ENCODE measurements at regions not wholly inside any gene's neighbourhood (a gene's known extent, or its start where the extent isn't known, plus 50 kb on each side); places are given as distances from the start of the nearest gene placed in this dataset.

DNA sequence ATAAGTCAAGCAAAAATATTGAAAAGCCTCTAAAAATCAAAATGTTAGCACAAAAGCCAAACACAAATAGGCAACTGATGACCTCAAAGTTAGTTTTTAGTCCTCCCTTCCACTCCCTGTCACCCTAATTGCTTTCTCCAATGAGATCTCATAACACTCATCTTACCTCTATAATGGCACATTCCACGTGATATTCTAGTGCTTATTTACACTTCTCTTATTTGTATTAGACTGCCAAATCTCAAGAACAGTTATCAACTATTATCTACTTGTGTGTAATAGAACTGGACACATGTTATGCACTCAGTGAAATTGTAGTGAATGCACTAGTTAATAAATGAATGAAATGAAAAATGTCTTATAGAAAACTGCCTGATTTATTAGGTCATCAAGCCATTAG, 55.5 kb upstream of the AVPR1A start:
- DNase-seq (ENCODE audit: low spot score) (no peak), ATAC-seq (no peak)
- TF ChIP-seq SMAD3 (CRISPR knock-in tag; IDR thresholded peaks at IDR 0.05; ENCODE audit: borderline replicate concordance) (no peak), TEAD1 (CRISPR knock-in tag; IDR thresholded peaks at IDR 0.05) (no peak), ATF1 (CRISPR knock-in tag; IDR thresholded peaks at IDR 0.05) (no peak), RORB (CRISPR knock-in tag; IDR thresholded peaks at IDR 0.05) (no peak), ZNF317 (CRISPR knock-in tag; IDR thresholded peaks at IDR 0.05; ENCODE audit: borderline replicate concordance, low read depth) (no peak), ETV6 (CRISPR knock-in tag; IDR thresholded peaks at IDR 0.05) (no peak), JAZF1 (CRISPR knock-in tag; IDR thresholded peaks at IDR 0.05) (no peak), TP53 (CRISPR knock-in tag; IDR thresholded peaks at IDR 0.05) (no peak), CREB1 (CRISPR knock-in tag; IDR thresholded peaks at IDR 0.05) (no peak), TCF7 (CRISPR knock-in tag; IDR thresholded peaks at IDR 0.05; ENCODE audit: low read depth) (no peak), CREM (CRISPR knock-in tag; IDR thresholded peaks at IDR 0.05) (no peak), MYBL2 (CRISPR knock-in tag; IDR thresholded peaks at IDR 0.05) (no peak), RELA (CRISPR knock-in tag; IDR thresholded peaks at IDR 0.05; ENCODE audit: borderline replicate concordance) (no peak), ZNF396 (CRISPR knock-in tag; IDR thresholded peaks at IDR 0.05; ENCODE audit: borderline replicate concordance) (no peak)
- TF ChIP-seq, protein P1, sequence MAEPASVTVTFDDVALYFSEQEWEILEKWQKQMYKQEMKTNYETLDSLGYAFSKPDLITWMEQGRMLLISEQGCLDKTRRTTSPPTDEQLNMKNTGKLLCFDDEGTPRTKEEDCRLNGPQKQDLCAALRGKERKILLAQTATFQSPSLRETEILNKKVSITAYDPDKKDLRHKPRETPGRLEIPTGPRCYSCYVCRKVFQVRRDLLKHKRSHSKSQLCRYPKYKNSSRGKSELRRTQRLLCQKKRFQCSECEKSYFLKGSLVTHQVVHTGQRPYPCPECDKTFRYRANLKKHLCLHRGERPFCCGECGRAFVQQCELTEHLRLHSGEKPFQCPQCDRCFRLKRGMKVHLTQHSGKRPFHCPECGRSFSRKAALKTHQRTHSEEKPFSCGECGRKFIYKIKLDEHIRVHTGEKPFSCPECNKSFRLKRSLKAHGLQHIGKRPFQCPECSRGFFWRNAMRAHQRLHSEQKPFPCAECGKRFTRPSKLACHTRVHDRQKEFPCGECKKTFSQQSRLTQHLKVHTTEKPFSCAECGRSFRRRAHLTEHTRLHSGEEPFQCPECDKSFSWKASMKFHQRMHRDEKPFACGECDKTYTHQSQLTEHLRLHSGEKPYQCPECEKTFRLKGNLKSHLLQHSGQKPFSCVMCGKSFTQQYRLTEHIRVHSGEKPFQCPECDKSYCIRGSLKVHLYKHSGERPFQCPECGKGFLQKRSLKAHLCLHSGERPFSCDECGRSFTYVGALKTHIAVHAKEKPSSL (CRISPR knock-in tag; conservative IDR thresholded peaks at IDR 0.05): no peak
- TF ChIP-seq, protein P2, sequence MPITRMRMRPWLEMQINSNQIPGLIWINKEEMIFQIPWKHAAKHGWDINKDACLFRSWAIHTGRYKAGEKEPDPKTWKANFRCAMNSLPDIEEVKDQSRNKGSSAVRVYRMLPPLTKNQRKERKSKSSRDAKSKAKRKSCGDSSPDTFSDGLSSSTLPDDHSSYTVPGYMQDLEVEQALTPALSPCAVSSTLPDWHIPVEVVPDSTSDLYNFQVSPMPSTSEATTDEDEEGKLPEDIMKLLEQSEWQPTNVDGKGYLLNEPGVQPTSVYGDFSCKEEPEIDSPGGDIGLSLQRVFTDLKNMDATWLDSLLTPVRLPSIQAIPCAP (CRISPR knock-in tag; IDR thresholded peaks at IDR 0.05): no peak
- TF ChIP-seq, protein P3, sequence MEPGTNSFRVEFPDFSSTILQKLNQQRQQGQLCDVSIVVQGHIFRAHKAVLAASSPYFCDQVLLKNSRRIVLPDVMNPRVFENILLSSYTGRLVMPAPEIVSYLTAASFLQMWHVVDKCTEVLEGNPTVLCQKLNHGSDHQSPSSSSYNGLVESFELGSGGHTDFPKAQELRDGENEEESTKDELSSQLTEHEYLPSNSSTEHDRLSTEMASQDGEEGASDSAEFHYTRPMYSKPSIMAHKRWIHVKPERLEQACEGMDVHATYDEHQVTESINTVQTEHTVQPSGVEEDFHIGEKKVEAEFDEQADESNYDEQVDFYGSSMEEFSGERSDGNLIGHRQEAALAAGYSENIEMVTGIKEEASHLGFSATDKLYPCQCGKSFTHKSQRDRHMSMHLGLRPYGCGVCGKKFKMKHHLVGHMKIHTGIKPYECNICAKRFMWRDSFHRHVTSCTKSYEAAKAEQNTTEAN (CRISPR knock-in tag; IDR thresholded peaks at IDR 0.05): no peak
- TF ChIP-seq, protein P4, sequence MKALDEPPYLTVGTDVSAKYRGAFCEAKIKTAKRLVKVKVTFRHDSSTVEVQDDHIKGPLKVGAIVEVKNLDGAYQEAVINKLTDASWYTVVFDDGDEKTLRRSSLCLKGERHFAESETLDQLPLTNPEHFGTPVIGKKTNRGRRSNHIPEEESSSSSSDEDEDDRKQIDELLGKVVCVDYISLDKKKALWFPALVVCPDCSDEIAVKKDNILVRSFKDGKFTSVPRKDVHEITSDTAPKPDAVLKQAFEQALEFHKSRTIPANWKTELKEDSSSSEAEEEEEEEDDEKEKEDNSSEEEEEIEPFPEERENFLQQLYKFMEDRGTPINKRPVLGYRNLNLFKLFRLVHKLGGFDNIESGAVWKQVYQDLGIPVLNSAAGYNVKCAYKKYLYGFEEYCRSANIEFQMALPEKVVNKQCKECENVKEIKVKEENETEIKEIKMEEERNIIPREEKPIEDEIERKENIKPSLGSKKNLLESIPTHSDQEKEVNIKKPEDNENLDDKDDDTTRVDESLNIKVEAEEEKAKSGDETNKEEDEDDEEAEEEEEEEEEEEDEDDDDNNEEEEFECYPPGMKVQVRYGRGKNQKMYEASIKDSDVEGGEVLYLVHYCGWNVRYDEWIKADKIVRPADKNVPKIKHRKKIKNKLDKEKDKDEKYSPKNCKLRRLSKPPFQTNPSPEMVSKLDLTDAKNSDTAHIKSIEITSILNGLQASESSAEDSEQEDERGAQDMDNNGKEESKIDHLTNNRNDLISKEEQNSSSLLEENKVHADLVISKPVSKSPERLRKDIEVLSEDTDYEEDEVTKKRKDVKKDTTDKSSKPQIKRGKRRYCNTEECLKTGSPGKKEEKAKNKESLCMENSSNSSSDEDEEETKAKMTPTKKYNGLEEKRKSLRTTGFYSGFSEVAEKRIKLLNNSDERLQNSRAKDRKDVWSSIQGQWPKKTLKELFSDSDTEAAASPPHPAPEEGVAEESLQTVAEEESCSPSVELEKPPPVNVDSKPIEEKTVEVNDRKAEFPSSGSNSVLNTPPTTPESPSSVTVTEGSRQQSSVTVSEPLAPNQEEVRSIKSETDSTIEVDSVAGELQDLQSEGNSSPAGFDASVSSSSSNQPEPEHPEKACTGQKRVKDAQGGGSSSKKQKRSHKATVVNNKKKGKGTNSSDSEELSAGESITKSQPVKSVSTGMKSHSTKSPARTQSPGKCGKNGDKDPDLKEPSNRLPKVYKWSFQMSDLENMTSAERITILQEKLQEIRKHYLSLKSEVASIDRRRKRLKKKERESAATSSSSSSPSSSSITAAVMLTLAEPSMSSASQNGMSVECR (CRISPR knock-in tag; IDR thresholded peaks at IDR 0.05; ENCODE audit: borderline replicate concordance): no peak
- no peaks in the 10 kb centered on the region for H3K27me3 Mint-ChIP-seq (ENCODE audit: low read depth)
- H3K27ac Mint-ChIP-seq: no peak overlapping the region
- no peak overlapping the region for H3K4me3 Mint-ChIP-seq
- H3K9me3 Mint-ChIP-seq: no peaks in the 10 kb centered on the region
- CTCF ChIA-PET: no interaction called here
- H3K36me3 Mint-ChIP-seq: no peaks in the 10 kb centered on the region
- no peaks in the 10 kb centered on the region for H3K4me1 Mint-ChIP-seq
- POLR2A ChIA-PET: no interaction called here

Data from WTC11 (cell line).